ENCODE measurements at regions not wholly inside any gene's neighbourhood (a gene's known extent, or its start where the extent isn't known, plus 50 kb on each side); places are given as distances from the start of the nearest gene placed in this dataset.

- no peak for DNase-seq (ENCODE audit: low spot score)
- no peak overlapping the region for H3K27ac Mint-ChIP-seq (ENCODE audit: unreplicated experiment)
- no peaks in the 10 kb centered on the region for H3K4me1 Mint-ChIP-seq (ENCODE audit: low read depth)
- H3K27me3 Mint-ChIP-seq (ENCODE audit: low read depth), result no peaks in the 10 kb centered on the region
- H3K36me3 Mint-ChIP-seq (ENCODE audit: low read depth), result no peaks in the 10 kb centered on the region
- no peak for TF ChIP-seq CTCF (IDR thresholded peaks at IDR 0.05)
- H3K9me3 Mint-ChIP-seq (ENCODE audit: low read depth), result no peaks in the 10 kb centered on the region
- H3K4me3 Mint-ChIP-seq (ENCODE audit: unreplicated experiment), result no peak overlapping the region
Measured at GRCh38 chr13:79695754-79696153, 214.8 kb downstream of the NDFIP2 start.

- Mint-ChIP-seq H3K4me3 (ENCODE audit: unreplicated experiment) (no peak overlapping the region), H3K4me1 (ENCODE audit: low read depth) (no peaks in the 10 kb centered on the region), H3K9me3 (ENCODE audit: low read depth) (no peaks in the 10 kb centered on the region), H3K36me3 (ENCODE audit: low read depth) (no peaks in the 10 kb centered on the region), H3K27me3 (ENCODE audit: low read depth) (no peaks in the 10 kb centered on the region), H3K27ac (ENCODE audit: unreplicated experiment) (no peak overlapping the region)
- TF ChIP-seq CTCF (IDR thresholded peaks at IDR 0.05), result no peak
- DNase-seq (ENCODE audit: low spot score), result no peak
Measured at GRCh38 chr13:79692846-79693245, 211.9 kb downstream of the NDFIP2 start.

- H3K36me3 Mint-ChIP-seq (ENCODE audit: low read depth), result no peaks in the 10 kb centered on the region
- H3K4me3 Mint-ChIP-seq (ENCODE audit: unreplicated experiment), result no peak overlapping the region
- no peak overlapping the region for H3K27ac Mint-ChIP-seq (ENCODE audit: unreplicated experiment)
- no peak for TF ChIP-seq CTCF (IDR thresholded peaks at IDR 0.05)
- H3K4me1 Mint-ChIP-seq (ENCODE audit: low read depth), result no peaks in the 10 kb centered on the region
- no peaks in the 10 kb centered on the region for H3K27me3 Mint-ChIP-seq (ENCODE audit: low read depth)
- H3K9me3 Mint-ChIP-seq (ENCODE audit: low read depth), result no peaks in the 10 kb centered on the region
- DNase-seq (ENCODE audit: low spot score), result no peak
Measured at GRCh38 chr13:79691826-79692225, 210.9 kb downstream of the NDFIP2 start.

GRCh38 chr13:79688741-79689140, 207.8 kb downstream of the NDFIP2 start:
- no peak overlapping the region for H3K4me3 Mint-ChIP-seq (ENCODE audit: unreplicated experiment)
- no peak for DNase-seq (ENCODE audit: low spot score)
- H3K36me3 Mint-ChIP-seq (ENCODE audit: low read depth), result no peaks in the 10 kb centered on the region
- H3K27ac Mint-ChIP-seq (ENCODE audit: unreplicated experiment), result no peak overlapping the region
- H3K27me3 Mint-ChIP-seq (ENCODE audit: low read depth), result no peaks in the 10 kb centered on the region
- H3K9me3 Mint-ChIP-seq (ENCODE audit: low read depth), result no peaks in the 10 kb centered on the region
- no peaks in the 10 kb centered on the region for H3K4me1 Mint-ChIP-seq (ENCODE audit: low read depth)
- no peak for TF ChIP-seq CTCF (IDR thresholded peaks at IDR 0.05)

GRCh38 chr13:79686441-79686840, 205.5 kb downstream of the NDFIP2 start:
- no peak for TF ChIP-seq CTCF (IDR thresholded peaks at IDR 0.05)
- no peaks in the 10 kb centered on the region for H3K4me1 Mint-ChIP-seq (ENCODE audit: low read depth)
- no peak for DNase-seq (ENCODE audit: low spot score)
- no peak overlapping the region for H3K4me3 Mint-ChIP-seq (ENCODE audit: unreplicated experiment)
- peaks cover 1% of the 10 kb centered on the region for H3K36me3 Mint-ChIP-seq (ENCODE audit: low read depth)
- no peak overlapping the region for H3K27ac Mint-ChIP-seq (ENCODE audit: unreplicated experiment)
- H3K27me3 Mint-ChIP-seq (ENCODE audit: low read depth), result no peaks in the 10 kb centered on the region
- peaks cover 4% of the 10 kb centered on the region for H3K9me3 Mint-ChIP-seq (ENCODE audit: low read depth)
